NCI-H187 treated with DMSO at 0.1 percent for 48 hours (cell line): ENCODE measurements at regions not wholly inside any gene's neighbourhood (a gene's known extent, or its start where the extent isn't known, plus 50 kb on each side); places are given as distances from the start of the nearest gene placed in this dataset.

Experiments used
- DNase-seq: peaks from one replicate; lab custom pipeline; 2025; lab: John Stamatoyannopoulos, UW

GRCh38 chr14:98945611-98946570 is 326.1 kb downstream of the BCL11B start:
- DNase-seq = no peak

GRCh38 chr14:98946940-98947339 is 325.1 kb downstream of the BCL11B start:
- no peak for DNase-seq

GRCh38 chr14:98947911-98948595 is 323.9 kb downstream of the BCL11B start:
- DNase-seq = no peak

GRCh38 chr14:98949051-98949450 is 322.9 kb downstream of the BCL11B start:
- no peak for DNase-seq

- no peak for DNase-seq
These were observed 322.4 kb downstream of the BCL11B start for GRCh38 chr14:98949481-98950135.

DNA sequence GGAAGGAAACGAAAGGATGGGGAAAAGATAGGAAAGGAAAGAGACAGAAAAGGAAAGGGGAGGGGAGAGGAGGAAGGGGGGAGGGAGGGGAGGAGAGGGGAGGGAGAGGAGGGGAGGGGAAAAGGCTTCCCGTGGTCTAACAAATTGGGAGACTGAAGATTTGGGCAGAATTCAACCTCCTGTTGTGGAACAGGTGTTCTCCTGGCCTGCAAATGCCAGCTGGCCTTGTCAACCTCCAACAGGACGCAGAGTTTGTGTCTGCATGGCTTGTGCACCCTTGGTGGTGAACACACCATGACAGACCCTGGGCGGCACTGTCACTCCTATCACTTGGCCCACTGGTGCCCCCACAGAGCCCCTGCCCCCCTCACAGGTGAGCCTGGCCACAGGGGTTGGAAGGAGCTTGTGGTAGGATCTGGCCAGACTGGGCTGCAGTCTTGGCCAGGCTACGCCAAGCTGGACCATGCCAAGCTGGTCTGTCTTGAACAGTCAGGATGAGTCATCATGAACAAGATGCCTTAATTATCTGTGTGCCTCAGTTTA is 321.6 kb downstream of the BCL11B start:
- no peak for DNase-seq

GRCh38 chr14:98951031-98951430 is 321.0 kb downstream of the BCL11B start:
- no peak for DNase-seq

DNA sequence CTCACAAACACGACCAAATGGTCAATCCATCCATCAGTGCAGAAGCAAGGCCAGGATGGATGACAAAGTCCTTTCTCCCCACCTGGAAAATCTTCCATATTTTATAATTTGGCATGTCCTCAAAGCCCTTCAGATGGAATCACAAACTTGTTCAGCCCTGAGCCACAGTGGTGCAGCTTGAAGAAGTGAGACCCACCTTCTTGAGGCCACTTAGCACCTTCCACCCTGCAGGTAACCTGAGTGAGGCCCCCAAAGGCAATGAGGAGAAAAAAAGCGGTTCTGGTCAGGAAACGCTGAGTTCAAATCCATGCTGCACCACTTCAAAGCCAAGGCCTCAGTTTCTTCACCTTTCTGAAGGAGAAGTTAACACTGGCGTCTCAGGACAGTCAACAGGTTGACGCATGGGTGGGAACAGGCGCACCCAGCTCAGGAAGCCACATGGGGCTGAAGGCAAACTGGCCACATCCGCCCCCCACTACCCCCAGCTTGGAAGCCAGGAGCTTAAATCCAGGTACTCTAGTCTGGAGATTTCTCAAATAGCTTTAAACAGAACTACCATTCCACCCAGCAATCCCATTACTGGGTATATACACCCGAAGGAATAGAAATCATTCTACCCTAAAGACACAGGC is 320.4 kb downstream of the BCL11B start:
- DNase-seq = no peak

DNA sequence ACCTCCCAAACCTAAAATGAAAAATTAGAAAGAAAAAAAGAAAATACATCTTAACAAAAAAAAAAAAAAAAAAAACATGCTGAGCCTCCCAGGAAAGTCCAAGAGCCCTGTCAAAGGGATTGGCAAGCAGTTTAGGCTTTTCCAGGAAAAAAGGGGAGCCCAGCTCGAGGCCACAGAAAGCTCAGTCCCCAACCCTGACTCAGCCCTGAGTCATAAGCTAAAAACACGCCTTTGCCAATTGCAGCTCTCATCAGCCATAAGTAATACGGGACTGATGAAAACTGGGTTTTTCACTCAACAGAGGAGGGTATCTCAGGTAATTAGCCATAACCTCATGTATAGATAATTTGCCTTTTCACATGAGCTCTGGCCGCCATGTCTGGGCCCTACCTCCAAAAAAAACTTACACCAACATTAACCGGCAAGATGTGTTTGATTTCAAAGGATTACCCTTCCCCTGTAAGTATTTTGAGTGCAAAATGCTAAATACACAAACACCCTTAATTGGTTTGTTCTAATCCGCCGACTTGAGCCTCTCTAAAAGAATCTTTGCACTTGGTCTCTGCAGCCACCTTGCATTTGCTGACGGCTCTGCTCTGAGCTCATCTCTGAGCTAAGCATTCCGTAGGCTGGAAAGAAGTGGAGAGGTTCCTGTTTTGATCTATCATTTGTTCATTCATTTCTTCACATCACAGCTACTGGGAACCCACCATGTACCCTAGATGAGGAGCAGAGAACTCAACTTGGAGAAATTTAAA is 319.2 kb downstream of the BCL11B start:
- DNase-seq = no peak

GRCh38 chr14:98953551-98954348 is 318.2 kb downstream of the BCL11B start:
- no peak for DNase-seq

GRCh38 chr14:98954349-98955000 is 317.5 kb downstream of the BCL11B start:
- DNase-seq = no peak

- no peak for DNase-seq
These were observed 316.8 kb downstream of the BCL11B start for GRCh38 chr14:98955036-98955740.

DNA sequence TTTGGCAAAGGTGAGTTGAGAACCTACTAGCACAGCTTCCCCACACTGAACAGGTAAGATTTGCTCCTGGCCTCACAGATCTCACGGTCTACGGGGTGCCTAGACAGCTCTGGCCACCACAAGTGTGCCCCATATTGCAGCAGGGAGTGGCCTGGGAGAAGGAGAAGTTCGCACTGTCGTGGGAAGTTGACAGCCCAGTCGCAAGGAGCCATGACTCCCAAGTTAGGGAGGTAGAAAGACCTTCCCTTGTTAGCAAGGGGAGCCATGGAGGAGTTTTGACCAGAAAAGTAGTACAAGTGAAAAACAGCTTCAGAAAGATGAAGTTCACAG is 316.3 kb downstream of the BCL11B start:
- DNase-seq = no peak

DNA sequence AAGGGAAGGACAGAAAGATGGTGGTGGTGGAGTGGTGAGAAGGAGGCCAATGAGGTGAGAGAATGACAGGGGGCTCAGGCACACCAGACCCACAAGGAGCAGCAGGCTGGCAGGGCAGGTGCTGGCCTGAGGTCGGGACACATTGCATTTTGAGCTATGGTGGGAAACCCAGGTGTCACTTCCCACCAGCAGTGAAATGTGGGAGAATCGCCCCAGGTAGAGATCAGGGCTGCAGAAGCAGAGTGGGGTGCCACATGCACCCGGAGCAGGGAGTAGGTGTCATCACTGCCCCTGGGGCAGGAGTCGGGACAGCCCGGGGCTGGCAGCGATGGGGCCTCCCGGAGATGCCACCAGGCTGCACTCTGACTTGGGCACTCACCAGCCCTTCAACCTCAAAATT is 315.8 kb downstream of the BCL11B start:
- no peak for DNase-seq

DNA sequence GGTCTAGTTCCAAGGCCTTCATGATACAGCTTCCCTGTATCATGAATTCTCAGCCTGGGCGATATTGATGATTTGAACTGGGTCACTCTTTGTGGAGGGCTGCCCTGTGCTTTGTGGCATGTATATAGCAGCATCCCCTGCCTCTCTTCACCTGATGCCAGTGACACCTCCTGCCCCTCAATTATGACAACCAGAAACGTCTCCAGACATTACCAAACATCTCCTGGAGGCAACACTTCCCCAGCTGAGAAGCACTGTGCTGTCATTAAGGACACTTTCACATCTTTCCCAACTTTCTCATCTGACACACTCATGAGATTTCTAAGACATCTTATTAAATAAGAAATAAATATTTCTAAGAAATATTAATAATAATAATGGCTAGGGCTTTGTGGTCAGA is 315.3 kb downstream of the BCL11B start:
- DNase-seq = no peak

- DNase-seq = no peak
These were observed 314.6 kb downstream of the BCL11B start for GRCh38 chr14:98957211-98958047.

GRCh38 chr14:98958048-98958631 is 313.9 kb downstream of the BCL11B start:
- DNase-seq = no peak

GRCh38 chr14:98958632-98959031 is 313.4 kb downstream of the BCL11B start:
- DNase-seq = no peak
